ENCODE measurements at regions not wholly inside any gene's neighbourhood (a gene's known extent, or its start where the extent isn't known, plus 50 kb on each side); places are given as distances from the start of the nearest gene placed in this dataset.

GRCh38 chr4:110417136-110417535 lies 58.8 kb upstream of the ENPEP start:
- TF ChIP-seq CTCF (IDR thresholded peaks at IDR 0.05) (no peak), POLR2AphosphoS5 (IDR thresholded peaks at IDR 0.05) (no peak), POLR2A (IDR thresholded peaks at IDR 0.05) (no peak)
